MM.1S (cell line): ENCODE measurements at regions not wholly inside any gene's neighbourhood (a gene's known extent, or its start where the extent isn't known, plus 50 kb on each side); places are given as distances from the start of the nearest gene placed in this dataset.

ENCODE experiments used
- CTCF ChIP-seq: fragments of 300-600 bp; sonication (generic); IDR thresholded peaks from 2 replicates; pipeline ENCODE4 v1.5.1; 2016; ENCODE audit warnings: antibody characterized with exemption, low read length, mixed read lengths
- EZH2 ChIP-seq: fragments of 300-600 bp; sonication (generic); optimal IDR thresholded peaks from 2 replicates; pipeline ENCODE3; 2017; ENCODE audit warnings: low read depth, mild to moderate bottlenecking, antibody characterized with exemption, low read length, mixed read lengths

- TF ChIP-seq CTCF (no peak), EZH2 (no peak)
Measured at GRCh38 chr1:30302858-30303257, 420.5 kb downstream of the MATN1 start.
